H9 (cell line): ENCODE measurements at regions not wholly inside any gene's neighbourhood (a gene's known extent, or its start where the extent isn't known, plus 50 kb on each side); places are given as distances from the start of the nearest gene placed in this dataset.

Experiments used
- DNase-seq: peaks from one replicate; pipeline ENCODE4 v3.0.0-alpha.2; 2017
- H2AFZ ChIP-seq: one replicate; pipeline ENCODE4 v1.6.1; 2013; ENCODE audit warnings: mild to moderate bottlenecking, low read length, control low read depth, moderate library complexity
- H2AK5ac ChIP-seq: 2 replicates; pipeline ENCODE4 v1.6.1; 2013; ENCODE audit warnings: low read length, control low read depth, mixed read lengths; ENCODE audit not compliant: insufficient read length
- H2BK120ac ChIP-seq: one replicate; pipeline ENCODE4 v1.6.1; 2013; ENCODE audit warnings: low read depth, mild to moderate bottlenecking, low read length, control low read depth, inconsistent platforms; ENCODE audit not compliant: poor library complexity, severe bottlenecking
- H2BK12ac ChIP-seq: 2 replicates; pipeline ENCODE4 v1.6.1; 2013; ENCODE audit warnings: low read length, control low read depth, mixed read lengths, low read depth; ENCODE audit not compliant: insufficient read length
- H2BK15ac ChIP-seq: 2 replicates; pipeline ENCODE4 v1.6.1; 2013; ENCODE audit warnings: low read depth, low read length, control low read depth
- H2BK20ac ChIP-seq: one replicate; pipeline ENCODE4 v1.6.1; 2013; ENCODE audit warnings: low read depth, mild to moderate bottlenecking, low read length, control low read depth, inconsistent platforms; ENCODE audit not compliant: poor library complexity, severe bottlenecking
- H2BK5ac ChIP-seq: 2 replicates; pipeline ENCODE4 v1.6.1; 2013; ENCODE audit warnings: low read length, control low read depth, mixed read lengths; ENCODE audit not compliant: insufficient read length
- H3K14ac ChIP-seq: 2 replicates; pipeline ENCODE4 v1.6.1; 2013; ENCODE audit warnings: low read length, control low read depth; ENCODE audit not compliant: insufficient read depth
- H3K18ac ChIP-seq: 2 replicates; pipeline ENCODE4 v1.6.1; 2013; ENCODE audit warnings: low read depth, mild to moderate bottlenecking, mixed read lengths, low read length, control low read depth; ENCODE audit not compliant: insufficient read length
- H3K23ac ChIP-seq: 2 replicates; pipeline ENCODE4 v1.6.1; 2013; ENCODE audit warnings: low read length, control low read depth, mixed read lengths, low read depth; ENCODE audit not compliant: insufficient read length
- H3K23me2 ChIP-seq: 2 replicates; pipeline ENCODE4 v1.6.1; 2013; ENCODE audit warnings: low read depth, mild to moderate bottlenecking, mixed read lengths, low read length, control low read depth; ENCODE audit not compliant: insufficient read length, poor library complexity, severe bottlenecking
- H3K27ac ChIP-seq: 2 replicates; pipeline ENCODE4 v1.5.1; 2013; ENCODE audit warnings: low read length, control low read depth, mixed read lengths, low read depth; ENCODE audit not compliant: insufficient read length
- H3K27me3 ChIP-seq: 2 replicates; pipeline ENCODE4 v1.6.1; 2013; ENCODE audit warnings: low read length, control low read depth, inconsistent platforms; ENCODE audit not compliant: insufficient read depth
- H3K4ac ChIP-seq: 2 replicates; pipeline ENCODE4 v1.6.1; 2013; ENCODE audit warnings: low read depth, mild to moderate bottlenecking, control low read depth, inconsistent platforms, low read length, moderate library complexity
- H3K4me1 ChIP-seq: 2 replicates; pipeline ENCODE4 v1.6.1; 2013; ENCODE audit warnings: low read length, control low read depth, inconsistent platforms; ENCODE audit not compliant: insufficient read depth
- H3K4me2 ChIP-seq: 2 replicates; pipeline ENCODE4 v1.6.1; 2013; ENCODE audit warnings: low read length, control low read depth, mixed read lengths; ENCODE audit not compliant: insufficient read length, insufficient read depth
- H3K56ac ChIP-seq: 2 replicates; pipeline ENCODE4 v1.6.1; 2013; ENCODE audit warnings: low read depth, mild to moderate bottlenecking, mixed read lengths, low read length, control low read depth; ENCODE audit not compliant: insufficient read length
- H3K79me1 ChIP-seq: 2 replicates; pipeline ENCODE4 v1.6.1; 2013; ENCODE audit warnings: low read depth, mild to moderate bottlenecking, moderate library complexity, low read length, control low read depth, inconsistent platforms; ENCODE audit not compliant: insufficient read depth, poor library complexity, severe bottlenecking
- H3K79me2 ChIP-seq: 2 replicates; pipeline ENCODE4 v1.6.1; 2013; ENCODE audit warnings: low read length, control low read depth, inconsistent platforms; ENCODE audit not compliant: insufficient read depth
- H3K9ac ChIP-seq: 2 replicates; pipeline ENCODE4 v1.6.1; 2013; ENCODE audit warnings: low read length, control low read depth, mixed read lengths; ENCODE audit not compliant: insufficient read length; ENCODE audit errors: extremely low read depth
- H3K9me3 ChIP-seq: one replicate; pipeline ENCODE4 v1.6.1; 2013; ENCODE audit warnings: low read depth, low read length, inconsistent platforms; ENCODE audit not compliant: control insufficient read depth
- H3T11ph ChIP-seq: one replicate; pipeline ENCODE4 v1.6.1; 2013; ENCODE audit warnings: mild to moderate bottlenecking, low read length, control low read depth, inconsistent platforms
- H4K20me1 ChIP-seq: one replicate; pipeline ENCODE4 v1.6.1; 2013; ENCODE audit not compliant: control insufficient read depth, insufficient read length, insufficient read depth
- H4K5ac ChIP-seq: 2 replicates; pipeline ENCODE4 v1.6.1; 2013; ENCODE audit warnings: low read depth, mild to moderate bottlenecking, mixed read lengths, low read length, control low read depth; ENCODE audit not compliant: insufficient read length
- H4K8ac ChIP-seq: replicated peaks from 2 replicates; pipeline ENCODE4 v1.6.1; 2013; ENCODE audit warnings: low read length, control low read depth, mixed read lengths, low read depth; ENCODE audit not compliant: insufficient read length
- H4K91ac ChIP-seq: 2 replicates; pipeline ENCODE4 v1.6.1; 2013; ENCODE audit warnings: low read depth, mild to moderate bottlenecking, moderate library complexity, mixed read lengths, low read length, control low read depth; ENCODE audit not compliant: insufficient read length
- H3K27ac Mint-ChIP-seq, 3 experiments: 2 replicates in 2 of 3; 3 replicates in 1 of 3; pipeline ENCODE4 v1.8.0; 2020 to 2021; ENCODE audit warnings: mixed read lengths in 3 of 3, mild to moderate bottlenecking in 1 of 3, moderate library complexity in 1 of 3
- H3K27me3 Mint-ChIP-seq: 2 replicates; pipeline ENCODE4 v1.8.0; 2021; ENCODE audit warnings: low read depth, mild to moderate bottlenecking, moderate library complexity, mixed read lengths
- H3K36me3 Mint-ChIP-seq, 3 experiments: 2 replicates in 2 of 3; 3 replicates in 1 of 3; pipeline ENCODE4 v1.8.0; 2020 to 2021; ENCODE audit warnings: low read depth in 3 of 3, mixed read lengths in 3 of 3; ENCODE audit not compliant: insufficient read depth in 1 of 3
- H3K4me1 Mint-ChIP-seq, 2 experiments: 2 replicates each; pipeline ENCODE4 v1.8.0; 2020; ENCODE audit warnings: mixed read lengths in 2 of 2
- H3K4me3 Mint-ChIP-seq, 2 experiments: 2 replicates in 1 of 2; 3 replicates in 1 of 2; pipeline ENCODE4 v1.8.0; 2020 to 2021; ENCODE audit warnings: mild to moderate bottlenecking in 2 of 2, mixed read lengths in 2 of 2, moderate library complexity in 1 of 2
- H3K9me3 Mint-ChIP-seq, 2 experiments: 2 replicates in 1 of 2; 3 replicates in 1 of 2; pipeline ENCODE4 v1.8.0; 2020; ENCODE audit warnings: mild to moderate bottlenecking in 2 of 2, mixed read lengths in 2 of 2, moderate library complexity in 1 of 2
- WGBS: extraction: QIAGEN DNeasy Blood & Tissue Kit; methylation state at CpG from one replicate; pipeline ENCODE4 v1.1.7; 2013; ENCODE audit warnings: missing lambda C conversion rate, low lambda C conversion rate, mixed read lengths; ENCODE audit not compliant: insufficient read length; ENCODE audit errors: extremely low coverage; 5-methylcytosine and 5-hydroxymethylcytosine counted together
- TF ChIP-seq, protein P1 (sequence below): fragments of 200-600 bp; sonication (generic); conservative IDR thresholded peaks from 3 replicates; pipeline ENCODE4 v1.8.0; 2021; ENCODE audit warnings: antibody characterized with exemption, mild to moderate bottlenecking

DNA sequence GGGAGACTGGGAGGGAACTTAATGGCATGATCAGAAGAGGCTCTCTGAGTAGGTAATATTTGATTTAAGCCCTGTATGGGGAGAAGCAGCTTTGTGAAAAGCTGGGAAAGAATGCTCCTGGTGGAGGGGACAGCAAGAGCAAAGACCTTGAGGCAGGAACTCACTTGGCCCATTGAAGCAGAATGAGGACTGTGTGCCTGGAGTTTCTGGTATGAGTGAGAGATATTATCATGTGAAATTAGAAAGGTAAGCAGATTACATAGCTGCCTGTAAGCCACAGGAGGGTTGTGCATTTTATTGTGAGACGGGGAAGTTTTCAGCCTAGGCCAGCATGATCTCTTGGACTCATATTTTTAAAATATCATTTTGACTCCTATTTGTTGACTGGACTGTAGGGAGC is 502.1 kb downstream of the DHX35 start:
- Histone ChIP-seq H3K4me2 (no peak overlapping the region), H3K9me3 (no peaks in the 10 kb centered on the region), H2BK15ac (no peak overlapping the region), H2BK120ac (no peak overlapping the region), H3K4me1 (no peaks in the 10 kb centered on the region), H3K14ac (no peak overlapping the region), H3K23me2 (no peaks in the 10 kb centered on the region), H2AK5ac (no peak overlapping the region), H2BK20ac (no peak overlapping the region), H2BK12ac (no peak overlapping the region), H3K23ac (no peak overlapping the region), H3K79me2 (no peaks in the 10 kb centered on the region), H4K20me1 (no peaks in the 10 kb centered on the region), H4K5ac (no peak overlapping the region), H3K27me3 (no peaks in the 10 kb centered on the region), H3K56ac (no peak overlapping the region), H3K4ac (no peak overlapping the region), H3K79me1 (no peaks in the 10 kb centered on the region), H2AFZ (no peak overlapping the region), H3K9ac (no peak overlapping the region), H4K91ac (no peak overlapping the region), H4K8ac (no peak overlapping the region), H3T11ph (no peak overlapping the region), H3K18ac (no peak overlapping the region), H2BK5ac (no peak overlapping the region), H3K27ac (no peak overlapping the region)
- Mint-ChIP-seq H3K36me3 (no peaks in the 10 kb centered on the region), H3K4me1 (no peaks in the 10 kb centered on the region), H3K27me3 (no peaks in the 10 kb centered on the region), H3K27ac (no peak overlapping the region), H3K4me3 (no peak overlapping the region), H3K9me3 (peaks cover 0 to 4% of the 10 kb centered on the region in 2 experiments; a peak in 1 of 5 replicates)
- DNase-seq = no peak
- no CpG with 5 or more reads among the region's 1 CpG for WGBS
- TF ChIP-seq, protein P1, sequence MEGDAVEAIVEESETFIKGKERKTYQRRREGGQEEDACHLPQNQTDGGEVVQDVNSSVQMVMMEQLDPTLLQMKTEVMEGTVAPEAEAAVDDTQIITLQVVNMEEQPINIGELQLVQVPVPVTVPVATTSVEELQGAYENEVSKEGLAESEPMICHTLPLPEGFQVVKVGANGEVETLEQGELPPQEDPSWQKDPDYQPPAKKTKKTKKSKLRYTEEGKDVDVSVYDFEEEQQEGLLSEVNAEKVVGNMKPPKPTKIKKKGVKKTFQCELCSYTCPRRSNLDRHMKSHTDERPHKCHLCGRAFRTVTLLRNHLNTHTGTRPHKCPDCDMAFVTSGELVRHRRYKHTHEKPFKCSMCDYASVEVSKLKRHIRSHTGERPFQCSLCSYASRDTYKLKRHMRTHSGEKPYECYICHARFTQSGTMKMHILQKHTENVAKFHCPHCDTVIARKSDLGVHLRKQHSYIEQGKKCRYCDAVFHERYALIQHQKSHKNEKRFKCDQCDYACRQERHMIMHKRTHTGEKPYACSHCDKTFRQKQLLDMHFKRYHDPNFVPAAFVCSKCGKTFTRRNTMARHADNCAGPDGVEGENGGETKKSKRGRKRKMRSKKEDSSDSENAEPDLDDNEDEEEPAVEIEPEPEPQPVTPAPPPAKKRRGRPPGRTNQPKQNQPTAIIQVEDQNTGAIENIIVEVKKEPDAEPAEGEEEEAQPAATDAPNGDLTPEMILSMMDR = no peak
